ENCODE measurements at regions not wholly inside any gene's neighbourhood (a gene's known extent, or its start where the extent isn't known, plus 50 kb on each side); places are given as distances from the start of the nearest gene placed in this dataset.

DNA sequence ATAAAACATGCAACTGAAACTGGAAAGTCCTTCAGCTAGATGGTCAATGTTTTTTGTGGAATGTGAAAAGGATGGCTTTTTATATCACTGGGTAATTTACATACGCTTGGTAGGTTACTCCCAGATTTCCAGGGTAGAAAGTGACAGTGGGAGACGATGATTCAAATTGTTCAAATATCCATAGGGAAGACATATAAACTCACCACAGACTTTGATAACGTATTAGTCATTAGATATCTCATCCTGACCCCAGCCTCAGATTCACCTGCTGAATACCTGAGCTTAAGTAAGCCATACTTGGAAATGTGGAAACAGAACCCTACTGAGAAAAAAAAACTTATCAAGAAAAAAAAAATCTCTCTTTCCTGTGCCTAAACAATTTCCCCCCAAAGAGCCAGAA is 169.4 kb downstream of the ZNF674 start:
- TF ChIP-seq CTCF (conservative IDR thresholded peaks at IDR 0.05; ENCODE audit: control insufficient read depth, insufficient read depth, low read depth, low read length) = no peak
- DNase-seq (ENCODE audit: low read depth) = no peak
- H3K4me3 ChIP-seq (ENCODE audit: control insufficient read depth, low read depth, low read length) = no peak overlapping the region

GRCh38 chrX:46374371-46374770 is 170.8 kb downstream of the ZNF674 start:
- no peak for TF ChIP-seq CTCF (conservative IDR thresholded peaks at IDR 0.05; ENCODE audit: control insufficient read depth, insufficient read depth, low read depth, low read length)
- H3K4me3 ChIP-seq (ENCODE audit: control insufficient read depth, low read depth, low read length) = no peak overlapping the region
- no peak for DNase-seq (ENCODE audit: low read depth)

DNA sequence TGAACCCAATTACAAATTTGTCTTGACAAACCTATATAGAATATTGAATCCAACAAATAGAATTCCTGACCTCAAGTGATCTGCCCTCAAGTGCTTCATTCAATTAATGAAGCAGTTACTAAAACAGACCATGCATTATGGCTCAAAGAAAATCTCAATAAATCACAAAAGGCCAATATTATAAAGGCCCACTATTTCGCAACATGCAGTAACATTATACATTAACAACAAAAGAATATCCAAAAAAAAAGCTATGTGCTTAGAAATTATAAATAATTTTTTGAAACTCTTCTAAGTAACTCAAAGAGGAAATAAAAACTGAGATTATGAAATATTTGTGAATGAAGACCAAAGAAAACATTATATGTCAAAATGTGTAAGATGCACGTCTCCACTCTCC is 177.7 kb downstream of the ZNF674 start:
- DNase-seq (ENCODE audit: low read depth) = no peak
- no peak overlapping the region for H3K4me3 ChIP-seq (ENCODE audit: control insufficient read depth, low read depth, low read length)
- no peak for TF ChIP-seq CTCF (conservative IDR thresholded peaks at IDR 0.05; ENCODE audit: control insufficient read depth, insufficient read depth, low read depth, low read length)

DNA sequence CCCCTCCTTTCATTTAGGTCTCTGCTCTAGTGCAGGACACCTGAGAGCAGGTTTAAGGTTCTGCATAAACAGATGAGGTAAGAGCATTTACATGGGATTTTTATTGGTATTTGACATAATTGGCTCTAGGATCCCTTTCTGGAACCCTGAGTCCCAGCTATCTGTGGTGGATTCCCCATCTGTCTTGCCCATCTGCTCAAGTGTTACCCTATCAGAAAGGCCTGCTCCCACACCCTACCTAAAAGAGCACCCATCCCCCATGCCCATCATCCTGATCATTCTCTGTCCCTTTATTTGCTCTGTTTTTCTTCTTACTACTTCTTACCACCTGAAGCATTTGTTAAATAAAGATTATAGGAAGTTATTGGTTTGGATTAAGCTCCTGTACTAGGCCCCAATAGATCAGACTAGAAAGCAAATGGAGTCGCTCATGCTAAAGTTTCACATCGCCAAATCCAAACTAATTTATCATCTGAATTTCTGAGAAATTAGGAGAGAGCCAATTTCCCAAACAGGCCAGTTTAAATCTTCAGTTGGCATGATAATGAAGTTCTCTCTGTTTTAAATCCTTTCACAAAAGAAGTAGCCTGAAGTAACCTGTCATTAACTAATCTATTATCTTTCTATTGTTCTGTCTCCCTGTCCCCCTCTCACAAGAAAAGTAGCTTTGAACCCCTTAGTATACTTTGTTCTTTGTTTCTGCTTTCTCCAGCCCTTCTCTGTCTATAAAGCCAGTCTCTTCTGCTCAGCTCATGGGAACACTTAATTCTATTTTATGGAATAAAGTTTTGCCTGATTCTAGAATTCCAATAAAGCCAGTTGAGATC is 178.6 kb downstream of the ZNF674 start:
- H3K4me3 ChIP-seq (ENCODE audit: control insufficient read depth, low read depth, low read length) = no peak overlapping the region
- DNase-seq (ENCODE audit: low read depth) = no peak
- no peak for TF ChIP-seq CTCF (conservative IDR thresholded peaks at IDR 0.05; ENCODE audit: control insufficient read depth, insufficient read depth, low read depth, low read length)

- H3K4me3 ChIP-seq (ENCODE audit: control insufficient read depth, low read depth, low read length) = no peak overlapping the region
- peak; percentile 33 for DNase-seq (ENCODE audit: low read depth)
- no peak for TF ChIP-seq CTCF (conservative IDR thresholded peaks at IDR 0.05; ENCODE audit: control insufficient read depth, insufficient read depth, low read depth, low read length)
Observed at GRCh38 chrX:46354481-46354880, 190.7 kb downstream of the ZNF674 start.

- DNase-seq (ENCODE audit: low read depth) = no peak
- no peak for TF ChIP-seq CTCF (conservative IDR thresholded peaks at IDR 0.05; ENCODE audit: control insufficient read depth, insufficient read depth, low read depth, low read length)
- H3K4me3 ChIP-seq (ENCODE audit: control insufficient read depth, low read depth, low read length) = no peak overlapping the region
Observed at GRCh38 chrX:46341767-46342322, 203.4 kb downstream of the ZNF674 start.
